Naive thymus-derived CD4-positive, alpha-beta T cell (primary cell): ENCODE measurements at regions not wholly inside any gene's neighbourhood (a gene's known extent, or its start where the extent isn't known, plus 50 kb on each side); places are given as distances from the start of the nearest gene placed in this dataset.

ENCODE experiments used
- ATAC-seq: fragments of 150-1000 bp; cut with Tn5 transposase; 2 replicates; pipeline ENCODE4 v1.10.0; 2021; ENCODE audit warnings: mild to moderate bottlenecking, moderate library complexity
- CTCF ChIA-PET: fragments of 350-600 bp; sonication (Branson Sonifier 250); formaldehyde crosslinking; loops from one replicate; lab custom pipeline; 2021; ENCODE audit warnings: antibody characterized with exemption; lab: Charles Lee
- POLR2A ChIA-PET: fragments of 350-600 bp; sonication (Branson Sonifier 250); formaldehyde crosslinking; loops from one replicate; lab custom pipeline; 2021; ENCODE audit warnings: antibody characterized with exemption, inconsistent platforms; lab: Charles Lee
- DNase-seq, 9 donors: peaks; one replicate each; pipeline versions ENCODE4 v3.0.0 to v3.0.0-alpha.2; 2020 to 2022; ENCODE audit warnings: mixed read lengths in 1 of 9
- H3K27ac ChIP-seq: one replicate; pipeline ENCODE4 v1.7.0; 2013; ENCODE audit warnings: mild to moderate bottlenecking, low read depth, low read length, moderate library complexity
- H3K27me3 ChIP-seq, 2 donors: one replicate each; pipeline ENCODE4 v1.7.0; 2013; ENCODE audit warnings: low read length in 2 of 2, mild to moderate bottlenecking in 2 of 2, moderate library complexity in 2 of 2; ENCODE audit not compliant: control insufficient read depth in 2 of 2, insufficient read depth in 2 of 2
- H3K36me3 ChIP-seq, 3 experiments: 1 replicate in 2 of 3; 2 replicates in 1 of 3; pipeline ENCODE4 v1.7.0; 2013; ENCODE audit warnings: low read length in 3 of 3, mild to moderate bottlenecking in 3 of 3, moderate library complexity in 1 of 3; ENCODE audit not compliant: insufficient read depth in 3 of 3, control insufficient read depth in 2 of 3
- H3K4me1 ChIP-seq, 2 donors: one replicate each; pipeline ENCODE4 v1.7.0; 2013; ENCODE audit warnings: low read length in 2 of 2, mild to moderate bottlenecking in 2 of 2, moderate library complexity in 1 of 2; ENCODE audit not compliant: control insufficient read depth in 2 of 2, insufficient read depth in 2 of 2
- H3K4me3 ChIP-seq: 2 replicates; pipeline ENCODE4 v1.7.0; 2013; ENCODE audit warnings: mild to moderate bottlenecking, low read length
- H3K9me3 ChIP-seq, 3 experiments: 1 replicate in 2 of 3; 2 replicates in 1 of 3; pipeline ENCODE4 v1.7.0; 2013; ENCODE audit warnings: low read length in 3 of 3; ENCODE audit not compliant: control insufficient read depth in 2 of 3
- H3K27ac Mint-ChIP-seq, 9 donors: one replicate each; pipeline ENCODE4 v1.8.0; 2020 to 2022; ENCODE audit warnings: mixed read lengths in 9 of 9, mild to moderate bottlenecking in 8 of 9, moderate library complexity in 5 of 9, inconsistent platforms in 2 of 9
- H3K27me3 Mint-ChIP-seq, 5 donors: one replicate each; pipeline ENCODE4 v1.8.0; 2021 to 2022; ENCODE audit warnings: mixed read lengths in 5 of 5, mild to moderate bottlenecking in 1 of 5
- H3K36me3 Mint-ChIP-seq, 5 donors: one replicate each; pipeline ENCODE4 v1.8.0; 2020 to 2022; ENCODE audit warnings: mixed read lengths in 5 of 5, mild to moderate bottlenecking in 3 of 5, inconsistent platforms in 1 of 5
- H3K4me1 Mint-ChIP-seq, 7 donors: one replicate each; pipeline ENCODE4 v1.8.0; 2020 to 2022; ENCODE audit warnings: mixed read lengths in 7 of 7, mild to moderate bottlenecking in 3 of 7, inconsistent platforms in 1 of 7
- H3K4me3 Mint-ChIP-seq, 10 donors: one replicate each; pipeline ENCODE4 v1.8.0; 2020 to 2022; ENCODE audit warnings: mild to moderate bottlenecking in 10 of 10, mixed read lengths in 10 of 10, moderate library complexity in 6 of 10, inconsistent platforms in 2 of 10
- H3K9me3 Mint-ChIP-seq, 11 donors: one replicate each; pipeline ENCODE4 v1.8.0; 2020 to 2022; ENCODE audit warnings: mixed read lengths in 11 of 11, mild to moderate bottlenecking in 4 of 11, inconsistent platforms in 1 of 11, moderate library complexity in 1 of 11
- intact Hi-C, 2 donors: fragments of 100-400 bp; cut with micrococcal nuclease; formaldehyde crosslinking; loops; one replicate each; pipeline ENCODE4 v1.15.1; 2023

DNA sequence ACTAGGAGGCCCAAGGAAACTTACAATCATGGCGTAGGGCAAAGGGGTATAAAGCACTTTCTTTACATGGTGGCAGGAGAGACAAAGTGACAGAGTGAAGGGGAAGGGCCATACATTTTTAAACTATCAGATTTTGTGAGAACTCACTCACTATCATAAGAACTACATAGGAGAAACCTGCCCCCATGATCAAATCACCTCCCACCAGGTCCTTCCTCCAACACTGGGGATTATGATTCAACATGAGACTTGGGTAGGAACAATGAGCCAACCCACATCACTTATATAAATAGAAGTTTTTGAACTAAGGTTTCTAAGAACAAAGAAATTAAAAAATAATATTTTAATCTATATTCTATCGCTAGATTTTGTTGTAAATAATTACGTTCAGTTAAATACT, 460.3 kb upstream of the TYRP1 start:
- Mint-ChIP-seq H3K9me3 (peaks cover 9 to 62% (median 21%) of the 10 kb centered on the region in 11 donors), H3K4me3 (no peak overlapping the region), H3K27me3 (no peaks in the 10 kb centered on the region), H3K4me1 (peaks cover 0 to 2% (median 0%) of the 10 kb centered on the region in 7 donors), H3K27ac (no peak overlapping the region), H3K36me3 (peaks cover 0 to 6% (median 0%) of the 10 kb centered on the region in 5 donors)
- Histone ChIP-seq H3K4me1 (no peaks in the 10 kb centered on the region), H3K4me3 (no peak overlapping the region), H3K9me3 (peaks cover 0 to 5% (median 0%) of the 10 kb centered on the region in 3 experiments), H3K36me3 (no peaks in the 10 kb centered on the region), H3K27ac (no peak overlapping the region), H3K27me3 (no peaks in the 10 kb centered on the region)
- CTCF ChIA-PET, result no interaction called here
- DNase-seq, result no peak
- intact Hi-C loops, result no loop called here
- no peak for ATAC-seq
- POLR2A ChIA-PET, result no interaction called here

DNA sequence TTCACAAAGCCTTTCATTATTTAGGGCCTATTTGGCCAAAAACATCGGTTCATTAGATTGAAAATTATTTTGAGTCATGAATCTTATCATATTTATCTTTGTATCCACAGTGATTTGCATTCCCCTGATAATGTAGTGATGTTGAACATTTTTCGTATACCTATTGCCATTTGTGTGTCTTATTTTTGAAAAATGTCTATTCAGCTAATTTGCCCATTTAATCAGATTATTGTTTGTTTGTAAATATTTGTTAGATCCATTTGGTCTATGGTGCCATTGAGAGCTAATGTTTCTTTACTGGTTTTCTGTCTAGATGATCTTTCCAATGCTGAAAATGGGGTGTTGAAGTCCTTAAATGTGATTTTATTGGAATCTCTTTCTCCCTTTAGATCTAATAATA, 439.2 kb upstream of the TYRP1 start:
- no peak for ATAC-seq
- H3K27me3 ChIP-seq, result no peaks in the 10 kb centered on the region
- DNase-seq, result no peak
- H3K9me3 ChIP-seq, result peaks cover 0 to 14% (median 0%) of the 10 kb centered on the region in 3 experiments
- H3K27ac Mint-ChIP-seq, result no peak overlapping the region
- CTCF ChIA-PET, result no interaction called here
- H3K27me3 Mint-ChIP-seq, result no peaks in the 10 kb centered on the region
- no peak overlapping the region for H3K27ac ChIP-seq
- H3K4me3 ChIP-seq, result no peak overlapping the region
- peaks cover 5 to 50% (median 22%) of the 10 kb centered on the region in 11 donors for H3K9me3 Mint-ChIP-seq
- no peaks in the 10 kb centered on the region for H3K36me3 ChIP-seq
- intact Hi-C loops, result no loop called here
- POLR2A ChIA-PET, result no interaction called here
- no peaks in the 10 kb centered on the region for H3K36me3 Mint-ChIP-seq
- no peak overlapping the region for H3K4me3 Mint-ChIP-seq
- H3K4me1 Mint-ChIP-seq, result no peaks in the 10 kb centered on the region
- H3K4me1 ChIP-seq, result no peaks in the 10 kb centered on the region

GRCh38 chr9:12266758-12267157, 426.4 kb upstream of the TYRP1 start:
- intact Hi-C loops, result no loop called here
- H3K9me3 Mint-ChIP-seq, result peaks cover 7 to 55% (median 22%) of the 10 kb centered on the region in 11 donors
- Histone ChIP-seq H3K36me3 (no peaks in the 10 kb centered on the region), H3K9me3 (no peaks in the 10 kb centered on the region), H3K4me1 (no peaks in the 10 kb centered on the region), H3K4me3 (no peak overlapping the region), H3K27me3 (no peaks in the 10 kb centered on the region), H3K27ac (no peak overlapping the region)
- no peak overlapping the region for H3K27ac Mint-ChIP-seq
- CTCF ChIA-PET, result no interaction called here
- no peaks in the 10 kb centered on the region for H3K27me3 Mint-ChIP-seq
- POLR2A ChIA-PET, result no interaction called here
- no peak overlapping the region for H3K4me3 Mint-ChIP-seq
- peaks cover 0 to 2% (median 0%) of the 10 kb centered on the region in 7 donors for H3K4me1 Mint-ChIP-seq
- peaks cover 0 to 7% (median 0%) of the 10 kb centered on the region in 5 donors for H3K36me3 Mint-ChIP-seq
- DNase-seq (no peak), ATAC-seq (no peak)

GRCh38 chr9:12271421-12271891, 421.7 kb upstream of the TYRP1 start:
- Histone ChIP-seq H3K9me3 (no peaks in the 10 kb centered on the region), H3K36me3 (no peaks in the 10 kb centered on the region), H3K4me1 (no peaks in the 10 kb centered on the region), H3K27me3 (no peaks in the 10 kb centered on the region), H3K4me3 (no peak overlapping the region), H3K27ac (no peak overlapping the region)
- Mint-ChIP-seq H3K27me3 (no peaks in the 10 kb centered on the region), H3K36me3 (peaks cover 0 to 7% (median 0%) of the 10 kb centered on the region in 5 donors), H3K27ac (no peak overlapping the region), H3K4me3 (no peak overlapping the region), H3K9me3 (peaks cover 7 to 47% (median 21%) of the 10 kb centered on the region in 11 donors), H3K4me1 (peaks cover 0 to 2% (median 0%) of the 10 kb centered on the region in 7 donors)
- CTCF ChIA-PET, result no interaction called here
- POLR2A ChIA-PET, result no interaction called here
- DNase-seq (no peak), ATAC-seq (no peak)
- intact Hi-C loops, result no loop called here

DNA sequence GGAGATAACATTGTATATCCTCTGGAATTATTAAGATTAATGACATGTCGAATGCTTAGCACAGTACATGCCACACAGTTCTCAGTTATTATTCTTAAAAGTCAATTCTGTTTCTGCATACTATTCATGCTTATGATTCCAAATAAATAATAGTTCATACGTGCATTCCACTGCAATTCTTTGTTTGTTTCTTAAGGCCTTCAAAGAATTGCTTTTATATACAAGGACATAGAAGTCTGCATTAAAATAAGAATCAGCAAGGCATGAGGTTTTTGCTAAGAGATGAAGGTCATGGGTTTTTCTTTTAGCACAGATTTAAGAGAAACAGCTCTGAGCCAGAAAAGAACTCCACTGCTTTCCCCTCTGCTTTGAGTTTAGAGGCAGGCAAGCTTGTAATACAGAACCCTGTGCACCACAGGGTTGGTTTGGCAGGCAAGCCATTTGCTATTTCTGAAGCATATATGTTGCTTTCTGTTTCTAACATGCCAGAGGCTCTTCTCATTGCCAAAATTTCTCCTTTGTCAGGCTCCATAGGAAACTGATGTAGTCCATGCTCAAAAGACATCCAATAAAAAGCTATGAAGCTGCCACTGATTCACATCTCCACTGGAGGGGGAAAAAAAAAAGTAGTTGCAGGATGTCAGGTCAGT, 420.6 kb upstream of the TYRP1 start:
- no peaks in the 10 kb centered on the region for H3K36me3 ChIP-seq
- peaks cover 0 to 2% (median 0%) of the 10 kb centered on the region in 7 donors for H3K4me1 Mint-ChIP-seq
- H3K27me3 Mint-ChIP-seq, result no peaks in the 10 kb centered on the region
- no peak overlapping the region for H3K4me3 Mint-ChIP-seq
- H3K9me3 ChIP-seq, result no peaks in the 10 kb centered on the region
- intact Hi-C loops, result no loop called here
- H3K27ac Mint-ChIP-seq, result no peak overlapping the region
- DNase-seq (no peak), ATAC-seq (no peak)
- H3K9me3 Mint-ChIP-seq, result peaks cover 9 to 47% (median 19%) of the 10 kb centered on the region in 11 donors
- CTCF ChIA-PET, result no interaction called here
- POLR2A ChIA-PET, result no interaction called here
- no peaks in the 10 kb centered on the region for H3K4me1 ChIP-seq
- no peaks in the 10 kb centered on the region for H3K27me3 ChIP-seq
- no peak overlapping the region for H3K4me3 ChIP-seq
- peaks cover 0 to 7% (median 0%) of the 10 kb centered on the region in 5 donors for H3K36me3 Mint-ChIP-seq
- no peak overlapping the region for H3K27ac ChIP-seq

GRCh38 chr9:12274577-12274976, 418.6 kb upstream of the TYRP1 start:
- no peak overlapping the region for H3K4me3 ChIP-seq
- no peak for DNase-seq
- POLR2A ChIA-PET, result no interaction called here
- Mint-ChIP-seq H3K4me1 (no peaks in the 10 kb centered on the region), H3K9me3 (peaks cover 5 to 51% (median 20%) of the 10 kb centered on the region in 11 donors), H3K27me3 (no peaks in the 10 kb centered on the region), H3K27ac (no peak overlapping the region), H3K36me3 (peaks cover 0 to 7% (median 0%) of the 10 kb centered on the region in 5 donors), H3K4me3 (no peak overlapping the region)
- H3K27me3 ChIP-seq, result no peaks in the 10 kb centered on the region
- intact Hi-C loops, result no loop called here
- H3K27ac ChIP-seq, result no peak overlapping the region
- no peaks in the 10 kb centered on the region for H3K4me1 ChIP-seq
- no peak for ATAC-seq
- CTCF ChIA-PET, result no interaction called here
- H3K36me3 ChIP-seq, result no peaks in the 10 kb centered on the region
- H3K9me3 ChIP-seq, result peaks cover 0 to 4% (median 0%) of the 10 kb centered on the region in 3 experiments

DNA sequence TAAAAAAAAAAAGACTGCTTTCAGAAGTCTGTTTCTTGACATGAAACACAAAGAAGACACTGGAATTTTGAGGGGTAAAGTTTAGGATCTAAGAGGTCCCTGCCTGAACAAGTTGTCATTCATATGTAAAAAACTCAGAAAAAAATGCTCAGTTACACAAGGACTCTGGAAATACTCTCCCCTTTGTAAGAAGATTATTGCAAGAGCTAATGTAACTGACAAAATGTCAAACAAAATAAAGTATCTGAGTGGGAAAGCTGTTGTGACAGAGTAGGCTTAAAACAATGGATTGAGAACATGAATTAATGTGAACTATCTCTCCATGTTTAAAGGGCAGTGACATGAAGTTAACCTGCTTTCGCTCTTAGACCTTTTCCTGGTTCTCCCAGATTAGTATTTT, 416.7 kb upstream of the TYRP1 start:
- Histone ChIP-seq H3K9me3 (peaks cover 0 to 4% (median 0%) of the 10 kb centered on the region in 3 experiments), H3K36me3 (no peaks in the 10 kb centered on the region), H3K4me3 (no peak overlapping the region), H3K27ac (no peak overlapping the region), H3K27me3 (no peaks in the 10 kb centered on the region), H3K4me1 (no peaks in the 10 kb centered on the region)
- ChIA-PET POLR2A (no interaction called here), CTCF (no interaction called here)
- H3K9me3 Mint-ChIP-seq, result peaks cover 0 to 45% (median 14%) of the 10 kb centered on the region in 11 donors
- no peaks in the 10 kb centered on the region for H3K36me3 Mint-ChIP-seq
- no peak for DNase-seq
- intact Hi-C loops, result no loop called here
- H3K4me3 Mint-ChIP-seq, result no peak overlapping the region
- H3K27me3 Mint-ChIP-seq, result no peaks in the 10 kb centered on the region
- H3K27ac Mint-ChIP-seq, result no peak overlapping the region
- H3K4me1 Mint-ChIP-seq, result no peaks in the 10 kb centered on the region
- no peak for ATAC-seq
